HK-2 (cell line): ENCODE measurements at regions not wholly inside any gene's neighbourhood (a gene's known extent, or its start where the extent isn't known, plus 50 kb on each side); places are given as distances from the start of the nearest gene placed in this dataset.
"Not testable (repeated sequence)": the region's sequence is repeated elsewhere in the genome, so short reads cannot be mapped to it uniquely, and the experiment has no call there.

Experiments
- DNase-seq: peaks from one replicate; pipeline ENCODE4 v3.0.0-alpha.2; 2018; ENCODE audit not compliant: unreplicated experiment

DNA sequence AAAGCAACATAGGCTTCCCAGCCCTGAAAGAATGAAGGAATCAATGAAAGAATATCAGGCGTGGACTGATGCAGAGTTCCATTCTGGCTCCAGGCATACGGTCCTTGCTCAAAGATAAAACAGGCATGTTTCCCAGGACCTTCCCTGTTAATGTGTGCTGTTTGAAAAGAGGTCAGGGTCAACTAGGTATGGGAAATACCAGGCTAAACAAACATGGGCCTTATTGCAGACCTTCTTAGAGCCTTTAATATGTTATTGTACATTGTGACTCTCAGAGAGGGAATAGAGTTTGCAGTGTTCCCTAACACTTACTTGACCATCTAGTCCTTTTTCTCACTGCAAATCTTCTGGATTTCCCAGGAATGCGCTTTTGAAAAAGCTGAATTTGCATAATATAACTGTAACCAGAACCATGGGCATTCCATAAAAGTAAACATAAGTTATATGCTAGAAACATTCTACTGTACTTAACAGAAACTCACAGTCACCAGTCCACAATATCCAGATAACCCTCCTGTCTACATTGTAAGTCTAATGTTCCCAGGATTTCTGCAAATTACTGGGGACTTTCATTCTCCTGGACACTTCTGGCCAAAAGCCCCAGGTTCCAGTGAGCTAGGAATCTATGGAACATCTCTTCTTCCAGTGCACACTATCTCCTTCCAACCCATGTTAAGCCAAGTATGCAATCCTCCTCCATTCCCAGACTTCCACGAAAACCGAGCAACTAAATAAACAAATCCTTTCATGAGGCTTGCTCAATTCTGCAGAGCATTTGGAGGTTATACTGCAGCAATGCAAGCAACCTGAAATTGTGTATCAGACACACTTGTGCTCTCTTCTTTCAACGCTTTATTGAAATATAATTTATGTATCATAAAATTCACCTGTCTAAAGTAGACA is 486.6 kb downstream of the SETD4 start:
- no peak for DNase-seq

DNA sequence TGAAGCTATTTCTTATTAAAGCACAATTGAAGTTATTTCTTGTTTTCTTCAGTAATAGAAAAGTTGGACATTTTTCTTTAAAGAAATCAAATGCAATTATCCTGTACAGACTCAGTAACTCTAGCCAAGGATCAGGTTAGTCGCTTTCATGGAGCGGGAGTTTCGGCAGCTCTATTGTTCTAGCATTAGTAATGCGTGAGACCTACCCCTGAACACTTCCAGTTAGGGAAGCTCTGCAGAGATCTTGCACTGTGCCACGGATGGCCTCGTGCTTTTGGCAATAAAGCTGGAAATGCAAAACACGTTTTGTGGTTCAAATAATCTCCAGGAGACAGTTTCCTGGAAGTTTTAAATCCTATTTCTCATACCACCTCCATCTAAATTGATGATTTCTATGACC is 488.4 kb downstream of the SETD4 start:
- no peak for DNase-seq

DNA sequence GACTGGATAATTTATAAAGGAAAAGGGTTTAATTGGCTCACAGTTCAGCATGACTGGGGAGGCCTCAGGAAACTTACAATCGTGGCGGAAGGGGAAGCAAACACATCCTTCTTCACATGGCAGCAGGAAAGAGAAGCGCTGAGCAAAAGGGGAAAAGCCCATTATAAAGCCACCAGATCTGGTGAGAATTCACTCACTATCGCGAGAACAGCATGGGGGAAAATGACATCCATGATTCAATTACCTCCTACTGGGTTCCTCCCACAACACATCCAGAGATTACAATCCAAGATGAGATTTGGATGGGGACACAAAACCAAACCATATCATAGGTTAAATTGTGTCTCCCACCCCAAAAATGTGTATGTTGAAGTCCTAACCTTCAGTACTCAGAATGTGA is 491.7 kb downstream of the SETD4 start:
- DNase-seq: no peak

GRCh38 chr21:35566874-35567273 is 493.5 kb downstream of the SETD4 start:
- DNase-seq: no peak

- DNase-seq: no peak
Observed at GRCh38 chr21:35565204-35565611, 495.1 kb downstream of the SETD4 start.

DNA sequence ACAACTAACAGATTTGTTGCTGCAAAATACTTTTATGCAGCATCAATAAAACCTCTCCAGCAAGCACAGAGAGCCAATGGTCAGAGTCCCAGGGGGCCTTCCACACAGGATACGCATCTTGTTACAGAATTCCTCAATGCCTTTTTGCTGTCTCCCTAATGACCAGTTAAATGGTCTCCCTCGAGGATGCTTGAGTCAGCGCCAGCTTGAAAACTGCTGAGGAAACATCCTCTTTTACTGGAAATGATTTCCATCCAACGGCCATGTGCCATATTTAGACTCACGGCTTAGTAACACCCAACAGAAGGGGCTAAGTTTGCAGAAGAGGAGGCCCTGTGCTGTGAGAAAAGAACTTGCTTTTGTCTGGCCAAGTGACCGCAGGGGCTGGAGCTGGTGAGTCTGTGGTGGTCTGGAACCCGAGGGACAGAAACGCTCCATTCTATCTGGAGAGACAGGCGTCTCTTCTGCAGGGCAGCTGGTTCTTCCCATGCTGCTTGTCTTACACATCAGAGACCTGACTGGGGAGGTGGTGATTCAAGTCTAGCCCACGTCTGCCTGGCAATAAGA is 496.4 kb downstream of the SETD4 start:
- no peak for DNase-seq

DNA sequence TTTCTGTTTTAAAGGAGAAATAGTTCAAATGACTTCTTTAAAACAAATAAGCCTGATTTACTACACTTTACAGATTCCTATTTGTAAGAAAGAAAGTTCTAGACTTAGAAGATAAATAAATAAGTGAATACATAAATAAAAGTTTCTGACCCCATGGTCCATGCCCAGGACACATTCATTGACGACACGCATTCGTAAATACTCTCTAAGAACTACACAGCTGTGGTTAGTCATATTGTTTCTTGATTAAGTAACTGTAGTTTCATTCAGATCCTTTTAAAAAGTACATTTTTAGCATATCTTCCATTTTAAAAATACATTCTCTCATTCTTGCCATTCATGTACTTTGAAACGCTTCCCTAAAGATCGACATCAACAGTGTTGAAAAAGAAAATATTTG is 497.4 kb downstream of the SETD4 start:
- DNase-seq: no peak

- no peak for DNase-seq
Observed at GRCh38 chr21:35561116-35561515, 499.2 kb downstream of the SETD4 start.

DNA sequence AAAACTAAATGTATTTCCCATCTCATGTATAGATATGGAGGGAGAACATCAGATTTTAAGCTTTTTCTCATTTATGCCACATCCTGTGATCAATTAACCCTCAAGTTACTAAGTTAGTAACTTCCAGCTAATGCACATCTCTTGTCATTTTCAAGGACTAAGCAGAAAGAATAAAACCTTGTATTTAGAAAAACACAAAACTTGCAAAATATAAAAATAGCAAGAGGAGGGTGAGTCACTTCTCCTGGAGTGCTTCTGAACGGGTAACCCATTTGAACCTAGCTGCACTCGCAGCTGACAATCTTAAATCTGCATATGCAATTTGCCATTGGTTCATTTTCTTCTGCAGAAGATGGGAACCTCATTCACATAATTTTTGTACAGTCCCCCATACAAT is 500.5 kb downstream of the SETD4 start:
- DNase-seq: no peak

- no peak for DNase-seq
Observed at GRCh38 chr21:35559128-35559828, 501.0 kb downstream of the SETD4 start.

- DNase-seq: no peak
Observed at GRCh38 chr21:35556536-35556935, 503.8 kb downstream of the SETD4 start.

DNA sequence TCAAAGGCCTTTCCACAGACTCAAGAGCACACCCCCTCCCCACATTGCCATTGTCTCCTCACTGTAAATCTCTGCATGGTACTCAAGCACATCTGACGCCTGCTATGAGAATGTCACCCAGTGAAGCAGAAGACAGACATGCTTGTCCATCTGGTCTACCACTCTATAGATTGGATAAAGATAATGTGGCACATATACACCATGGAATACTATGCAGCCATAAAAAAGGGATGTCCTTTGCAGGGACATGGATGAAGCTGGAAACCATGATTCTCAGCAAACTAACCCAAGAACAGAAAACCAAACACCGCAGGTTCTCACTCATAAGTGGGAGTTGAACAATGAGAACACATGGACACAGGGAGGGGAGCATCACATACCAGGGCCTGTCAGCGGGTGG is 503.4 kb upstream of the RUNX1 start:
- DNase-seq: not testable (repeated sequence)

- no peak for DNase-seq
Observed at GRCh38 chr21:35548904-35549615, 500.0 kb upstream of the RUNX1 start.

- no peak for DNase-seq
Observed at GRCh38 chr21:35547946-35548774, 499.1 kb upstream of the RUNX1 start.

DNA sequence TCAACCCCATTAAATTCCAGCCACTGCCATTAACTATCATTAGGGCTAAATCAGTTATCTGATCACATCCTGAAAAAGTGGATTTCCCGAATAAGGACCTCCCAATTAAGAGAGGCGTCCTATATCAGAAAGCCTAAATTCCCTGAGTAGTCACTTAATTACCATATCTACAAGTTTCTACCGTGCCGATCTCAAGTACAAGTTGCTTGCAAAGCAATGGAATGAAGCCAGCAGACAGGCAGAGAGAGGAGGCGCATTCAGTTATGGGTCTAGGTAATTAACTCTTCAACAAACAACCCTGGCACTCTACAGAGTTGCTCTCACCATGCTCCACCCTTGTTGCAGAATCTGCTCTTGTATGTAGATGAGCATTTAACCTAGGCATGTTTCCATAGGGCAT is 494.6 kb upstream of the RUNX1 start:
- DNase-seq: no peak

- no peak for DNase-seq
Observed at GRCh38 chr21:35540950-35541638, 492.0 kb upstream of the RUNX1 start.

DNA sequence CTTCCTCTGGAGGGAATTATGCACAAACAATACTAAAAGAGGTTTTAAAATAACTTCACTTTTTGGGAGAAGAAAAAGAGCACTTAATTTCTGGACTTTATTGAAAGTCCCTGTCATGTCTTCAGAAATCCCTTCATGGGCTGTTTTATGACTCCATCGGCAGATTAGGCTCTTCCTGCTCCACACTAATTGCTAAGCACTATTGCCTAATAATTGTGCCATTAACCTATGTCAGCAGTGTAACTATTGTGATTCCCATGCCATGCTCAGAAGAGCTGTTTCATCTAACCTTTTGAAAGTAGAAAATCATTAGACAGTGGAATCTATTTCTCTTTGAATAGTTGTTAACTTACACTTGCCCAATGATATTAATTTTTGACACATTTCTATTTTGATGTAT is 489.3 kb upstream of the RUNX1 start:
- no peak for DNase-seq

DNA sequence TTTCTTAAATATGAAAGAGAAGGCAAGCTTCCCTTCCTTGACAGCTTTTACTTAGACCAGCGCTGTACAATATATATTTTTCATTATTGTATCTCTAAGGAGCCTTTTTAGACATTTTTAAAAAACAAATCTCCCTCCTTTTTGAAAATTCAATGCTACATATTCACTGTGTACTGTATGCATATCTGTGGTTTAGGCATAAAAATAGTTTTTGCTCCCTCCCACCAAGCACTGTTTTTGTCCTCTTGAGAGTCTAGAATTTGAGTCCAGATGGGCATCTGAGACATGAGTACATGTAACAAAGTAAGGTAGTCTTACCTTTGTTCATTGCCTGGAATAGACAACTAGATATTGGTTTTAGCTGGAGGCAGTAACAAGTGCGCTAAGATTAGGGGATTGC is 488.5 kb upstream of the RUNX1 start:
- DNase-seq: no peak

GRCh38 chr21:35533893-35534292 is 484.8 kb upstream of the RUNX1 start:
- DNase-seq: no peak

DNA sequence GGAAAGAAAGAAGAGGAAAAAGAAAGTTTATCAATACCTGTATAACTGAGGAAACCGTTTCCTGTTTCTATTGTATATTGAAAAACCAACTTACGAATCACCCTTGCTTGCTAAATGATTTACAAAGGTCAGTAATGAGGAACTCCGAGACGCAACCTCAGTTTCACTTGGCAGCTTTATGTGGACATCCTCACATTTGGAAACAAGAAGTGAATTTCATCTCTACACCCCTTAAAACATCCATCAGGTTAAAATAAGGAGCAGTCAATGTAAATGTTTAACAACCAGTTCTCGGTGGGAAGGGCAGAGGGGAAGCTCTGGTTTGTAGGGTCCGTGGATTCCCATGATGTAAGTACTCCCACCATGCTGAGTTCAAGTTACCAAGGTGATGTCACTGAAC is 481.7 kb upstream of the RUNX1 start:
- DNase-seq: no peak
